Posterior vena cava (tissue), 2 donors: ENCODE measurements at regions not wholly inside any gene's neighbourhood (a gene's known extent, or its start where the extent isn't known, plus 50 kb on each side); places are given as distances from the start of the nearest gene placed in this dataset.

Experiments used
- DNase-seq: peaks from one replicate; pipeline ENCODE4 v3.0.0-alpha.2; 2020; ENCODE audit warnings: low spot score
- intact Hi-C, 2 donors: fragments of 100-400 bp; cut with DNase I; formaldehyde crosslinking; loops; one replicate each; pipeline versions ENCODE4 v1.14.1 to v1.14.2; 2022 to 2023
- donor health status: DM: yes; HTN: yes; CAD: no.
- donor health status: DM: yes; HTN: yes; CAD: no.

- no peak for DNase-seq
- intact Hi-C loops: no loop called here
Observed at GRCh38 chr6:9417400-9417799, 982.1 kb upstream of the SLC35B3 start.

GRCh38 chr6:9412951-9413559 lies 977.7 kb upstream of the SLC35B3 start:
- intact Hi-C loops: no loop called here
- DNase-seq: no peak

- intact Hi-C loops: no loop called here
- no peak for DNase-seq
Observed at GRCh38 chr6:9409126-9409525, 973.8 kb upstream of the SLC35B3 start.

- intact Hi-C loops: no loop called here
- DNase-seq: no peak
Observed at GRCh38 chr6:9408402-9409117, 973.2 kb upstream of the SLC35B3 start.

GRCh38 chr6:9405825-9406224 lies 970.5 kb upstream of the SLC35B3 start:
- intact Hi-C loops: no loop called here
- DNase-seq: no peak

GRCh38 chr6:9405369-9405768 lies 970.0 kb upstream of the SLC35B3 start:
- intact Hi-C loops: no loop called here
- DNase-seq: no peak

GRCh38 chr6:9404351-9405146 lies 969.2 kb upstream of the SLC35B3 start:
- no peak for DNase-seq
- intact Hi-C loops: no loop called here

- DNase-seq: no peak
- intact Hi-C loops: no loop called here
Observed at GRCh38 chr6:9403736-9404135, 968.4 kb upstream of the SLC35B3 start.

GRCh38 chr6:9401960-9402359 lies 966.6 kb upstream of the SLC35B3 start:
- intact Hi-C loops: no loop called here
- no peak for DNase-seq

GRCh38 chr6:9399916-9400315 lies 964.6 kb upstream of the SLC35B3 start:
- intact Hi-C loops: no loop called here
- DNase-seq: no peak

- intact Hi-C loops: no loop called here
- DNase-seq: peak; percentile 77
Observed at GRCh38 chr6:9398767-9399373, 963.5 kb upstream of the SLC35B3 start.

GRCh38 chr6:9398071-9398766 lies 962.9 kb upstream of the SLC35B3 start:
- no peak for DNase-seq
- intact Hi-C loops: no loop called here

GRCh38 chr6:9388596-9388995 lies 953.3 kb upstream of the SLC35B3 start:
- DNase-seq: no peak
- intact Hi-C loops: no loop called here

- DNase-seq: no peak
- intact Hi-C loops: no loop called here
Observed at GRCh38 chr6:9380568-9380967, 945.2 kb upstream of the SLC35B3 start.

GRCh38 chr6:9373308-9373707 lies 938.0 kb upstream of the SLC35B3 start:
- intact Hi-C loops: no loop called here
- DNase-seq: no peak

GRCh38 chr6:9370480-9370879 lies 935.1 kb upstream of the SLC35B3 start:
- no peak for DNase-seq
- intact Hi-C loops: no loop called here

GRCh38 chr6:9365378-9365777 lies 930.0 kb upstream of the SLC35B3 start:
- intact Hi-C loops: no loop called here

GRCh38 chr6:9361749-9362148 lies 926.4 kb upstream of the SLC35B3 start:
- intact Hi-C loops: loop anchor here in 1 of 2 donors (5.0 kb wide), 1 partner anchor 789 kb away; no protein-coding TSS in a partner anchor
- DNase-seq: no peak

More at GRCh38 chr6:9365378-9365777, 930.0 kb upstream of the SLC35B3 start:
- no peak for DNase-seq

GRCh38 chr6:9360881-9361280 lies 925.5 kb upstream of the SLC35B3 start:
- intact Hi-C loops: loop anchor here in 1 of 2 donors (5.0 kb wide), 1 partner anchor 789 kb away; no protein-coding TSS in a partner anchor
- DNase-seq: no peak
